BE2C (cell line): ENCODE measurements at regions not wholly inside any gene's neighbourhood (a gene's known extent, or its start where the extent isn't known, plus 50 kb on each side); places are given as distances from the start of the nearest gene placed in this dataset.

ENCODE experiments used
- DNase-seq: peaks from one replicate; pipeline ENCODE4 v3.0.0-alpha.2; 2020
- H3K27me3 ChIP-seq: fragments of 250-450 bp; sonication (Bioruptor Pico); 2 replicates; pipeline ENCODE4 v1.5.1; 2020; ENCODE audit warnings: mild to moderate bottlenecking
- H3K36me3 ChIP-seq: fragments of 250-450 bp; sonication (Bioruptor Pico); 2 replicates; pipeline ENCODE4 v1.5.1; 2020; ENCODE audit warnings: mild to moderate bottlenecking
- H3K4me1 ChIP-seq: fragments of 250-450 bp; sonication (Bioruptor Pico); 2 replicates; pipeline ENCODE4 v1.5.1; 2020
- H3K4me3 ChIP-seq: 2 replicates; pipeline ENCODE4 v1.5.1; 2011; ENCODE audit warnings: low read depth, low read length
- H3K9me3 ChIP-seq: fragments of 250-450 bp; sonication (Bioruptor Pico); 2 replicates; pipeline ENCODE4 v1.5.1; 2020
- CTCF ChIP-seq: IDR thresholded peaks from 2 replicates; pipeline ENCODE4 v1.5.1; 2012; ENCODE audit warnings: mild to moderate bottlenecking, low read depth, low read length

- Histone ChIP-seq H3K36me3 (no peaks in the 10 kb centered on the region), H3K27me3 (peaks cover 2% of the 10 kb centered on the region), H3K9me3 (no peaks in the 10 kb centered on the region), H3K4me3 (no peak overlapping the region), H3K4me1 (no peaks in the 10 kb centered on the region)
- TF ChIP-seq CTCF: no peak
- no peak for DNase-seq
Observed at GRCh38 chr14:34252227-34252626, 209.8 kb downstream of the SPTSSA start.

- no peak for DNase-seq
- no peaks in the 10 kb centered on the region for H3K4me1 ChIP-seq
- H3K36me3 ChIP-seq: no peaks in the 10 kb centered on the region
- no peak for TF ChIP-seq CTCF
- no peaks in the 10 kb centered on the region for H3K27me3 ChIP-seq
- H3K4me3 ChIP-seq: no peak overlapping the region
- no peaks in the 10 kb centered on the region for H3K9me3 ChIP-seq
Observed at GRCh38 chr14:34251662-34252061, 210.4 kb downstream of the SPTSSA start.

- no peak overlapping the region for H3K4me3 ChIP-seq
- TF ChIP-seq CTCF: no peak
- no peak for DNase-seq
Observed at GRCh38 chr14:34250959-34251358, 211.1 kb downstream of the SPTSSA start.

GRCh38 chr14:34247605-34248004 lies 214.4 kb downstream of the SPTSSA start:
- Histone ChIP-seq H3K4me3 (no peak overlapping the region), H3K9me3 (no peaks in the 10 kb centered on the region), H3K27me3 (no peaks in the 10 kb centered on the region), H3K4me1 (no peaks in the 10 kb centered on the region), H3K36me3 (no peaks in the 10 kb centered on the region)
- DNase-seq: no peak
- no peak for TF ChIP-seq CTCF

More at GRCh38 chr14:34250959-34251358, 211.1 kb downstream of the SPTSSA start:
- Histone ChIP-seq H3K9me3 (no peaks in the 10 kb centered on the region), H3K4me1 (no peaks in the 10 kb centered on the region), H3K36me3 (no peaks in the 10 kb centered on the region), H3K27me3 (no peaks in the 10 kb centered on the region)

GRCh38 chr14:34246206-34246605 lies 215.8 kb downstream of the SPTSSA start:
- Histone ChIP-seq H3K9me3 (no peaks in the 10 kb centered on the region), H3K4me1 (no peaks in the 10 kb centered on the region), H3K27me3 (no peaks in the 10 kb centered on the region), H3K4me3 (no peak overlapping the region), H3K36me3 (no peaks in the 10 kb centered on the region)
- DNase-seq: no peak
- no peak for TF ChIP-seq CTCF

- Histone ChIP-seq H3K36me3 (no peaks in the 10 kb centered on the region), H3K4me3 (no peak overlapping the region), H3K9me3 (no peaks in the 10 kb centered on the region), H3K4me1 (no peaks in the 10 kb centered on the region), H3K27me3 (no peaks in the 10 kb centered on the region)
- no peak for DNase-seq
- TF ChIP-seq CTCF: no peak
Observed at GRCh38 chr14:34243401-34243800, 218.6 kb downstream of the SPTSSA start.
